Mesenchymal stem cell (in vitro differentiated cells and primary cell): ENCODE measurements at regions not wholly inside any gene's neighbourhood (a gene's known extent, or its start where the extent isn't known, plus 50 kb on each side); places are given as distances from the start of the nearest gene placed in this dataset.

Experiments
- DNase-seq: peaks from one replicate; pipeline ENCODE4 v3.0.0-alpha.2; 2013
- H2AFZ ChIP-seq: one replicate; pipeline ENCODE4 v1.6.1; 2013; ENCODE audit warnings: low read depth, mild to moderate bottlenecking, control low read depth, inconsistent platforms, low read length, moderate library complexity
- H2AK5ac ChIP-seq: 2 replicates; pipeline ENCODE4 v1.6.1; 2013; ENCODE audit warnings: low read length, moderate library complexity, mild to moderate bottlenecking, inconsistent platforms; ENCODE audit not compliant: severe bottlenecking
- H2BK120ac ChIP-seq: one replicate; pipeline ENCODE4 v1.6.1; 2013; ENCODE audit warnings: low read depth, mild to moderate bottlenecking, inconsistent platforms, low read length, moderate library complexity
- H2BK12ac ChIP-seq, 2 experiments: one replicate each; pipeline ENCODE4 v1.6.1; 2013; ENCODE audit warnings: inconsistent platforms in 2 of 2, low read length in 2 of 2, mild to moderate bottlenecking in 2 of 2, moderate library complexity in 2 of 2, control low read depth in 1 of 2
- H2BK15ac ChIP-seq: one replicate; pipeline ENCODE4 v1.6.1; 2013; ENCODE audit warnings: mild to moderate bottlenecking, low read depth, inconsistent platforms; ENCODE audit not compliant: poor library complexity, severe bottlenecking
- H2BK5ac ChIP-seq: 2 replicates; pipeline ENCODE4 v1.6.1; 2013; ENCODE audit warnings: low read depth, mild to moderate bottlenecking, low read length, control low read depth, inconsistent platforms; ENCODE audit not compliant: poor library complexity, severe bottlenecking
- H3K14ac ChIP-seq, 2 experiments: one replicate each; pipeline ENCODE4 v1.6.1; 2013; ENCODE audit warnings: inconsistent platforms in 2 of 2, low read length in 2 of 2, control low read depth in 1 of 2, mild to moderate bottlenecking in 1 of 2, moderate library complexity in 1 of 2
- H3K18ac ChIP-seq, 2 experiments: one replicate each; pipeline ENCODE4 v1.6.1; 2013; ENCODE audit warnings: inconsistent platforms in 2 of 2, low read length in 2 of 2, control low read depth in 1 of 2, low read depth in 1 of 2, mild to moderate bottlenecking in 1 of 2
- H3K23ac ChIP-seq, 2 experiments: one replicate each; pipeline ENCODE4 v1.6.1; 2013; ENCODE audit warnings: inconsistent platforms in 2 of 2, low read length in 2 of 2, mild to moderate bottlenecking in 2 of 2, moderate library complexity in 2 of 2, control low read depth in 1 of 2
- H3K27ac ChIP-seq: 2 replicates; pipeline ENCODE4 v1.5.1; 2013; ENCODE audit warnings: mild to moderate bottlenecking, moderate library complexity, low read length, control low read depth, inconsistent platforms; ENCODE audit not compliant: poor library complexity, severe bottlenecking
- H3K27me3 ChIP-seq, 2 experiments: 2 replicates each; pipeline versions ENCODE4 v1.6.1 to v1.7.0; 2013; ENCODE audit warnings: low read length in 2 of 2, mild to moderate bottlenecking in 2 of 2, moderate library complexity in 2 of 2, control low read depth in 1 of 2, inconsistent platforms in 1 of 2; ENCODE audit not compliant: control insufficient read depth in 1 of 2, insufficient read depth in 1 of 2
- H3K36me3 ChIP-seq, 2 experiments: 2 replicates each; pipeline versions ENCODE4 v1.6.1 to v1.7.0; 2013; ENCODE audit warnings: low read length in 2 of 2, control low read depth in 1 of 2, inconsistent platforms in 1 of 2, low read depth in 1 of 2, mild to moderate bottlenecking in 1 of 2; ENCODE audit not compliant: insufficient read depth in 2 of 2, control insufficient read depth in 1 of 2
- H3K4ac ChIP-seq, 2 experiments: one replicate each; pipeline ENCODE4 v1.6.1; 2013; ENCODE audit warnings: inconsistent platforms in 2 of 2, low read length in 2 of 2, mild to moderate bottlenecking in 2 of 2, moderate library complexity in 2 of 2, control low read depth in 1 of 2, low read depth in 1 of 2
- H3K4me1 ChIP-seq: 2 replicates; pipeline ENCODE4 v1.6.1; 2013; ENCODE audit warnings: low read depth, low read length, control low read depth; ENCODE audit not compliant: control insufficient read depth, insufficient read depth
- H3K4me2 ChIP-seq: 2 replicates; pipeline ENCODE4 v1.6.1; 2013; ENCODE audit warnings: low read length, mild to moderate bottlenecking, inconsistent platforms; ENCODE audit not compliant: poor library complexity, severe bottlenecking
- H3K4me3 ChIP-seq, 2 experiments: 2 replicates each; pipeline versions ENCODE4 v1.5.1 to v1.7.0; 2013; ENCODE audit warnings: low read length in 2 of 2, mild to moderate bottlenecking in 2 of 2, control low read depth in 1 of 2, low read depth in 1 of 2; ENCODE audit not compliant: insufficient read depth in 1 of 2
- H3K79me1 ChIP-seq: replicated peaks from 2 replicates; pipeline ENCODE4 v1.6.1; 2013; ENCODE audit warnings: mild to moderate bottlenecking, control low read depth, low read length, inconsistent platforms; ENCODE audit not compliant: poor library complexity, severe bottlenecking
- H3K9ac ChIP-seq: 2 replicates; pipeline ENCODE4 v1.7.0; 2013; ENCODE audit warnings: mild to moderate bottlenecking, low read length, moderate library complexity
- H3K9me3 ChIP-seq: 2 replicates; pipeline ENCODE4 v1.7.0; 2013; ENCODE audit warnings: mild to moderate bottlenecking, low read length; ENCODE audit not compliant: control insufficient read depth
- H4K8ac ChIP-seq: one replicate; pipeline ENCODE4 v1.6.1; 2013; ENCODE audit warnings: inconsistent platforms, mild to moderate bottlenecking, low read length, moderate library complexity
- H4K91ac ChIP-seq: one replicate; pipeline ENCODE4 v1.6.1; 2013; ENCODE audit warnings: mild to moderate bottlenecking, low read length, inconsistent platforms
- WGBS: methylation state at CpG from one replicate; pipeline ENCODE4 v1.1.7; 2013; ENCODE audit warnings: mixed read lengths; 5-methylcytosine and 5-hydroxymethylcytosine counted together

DNA sequence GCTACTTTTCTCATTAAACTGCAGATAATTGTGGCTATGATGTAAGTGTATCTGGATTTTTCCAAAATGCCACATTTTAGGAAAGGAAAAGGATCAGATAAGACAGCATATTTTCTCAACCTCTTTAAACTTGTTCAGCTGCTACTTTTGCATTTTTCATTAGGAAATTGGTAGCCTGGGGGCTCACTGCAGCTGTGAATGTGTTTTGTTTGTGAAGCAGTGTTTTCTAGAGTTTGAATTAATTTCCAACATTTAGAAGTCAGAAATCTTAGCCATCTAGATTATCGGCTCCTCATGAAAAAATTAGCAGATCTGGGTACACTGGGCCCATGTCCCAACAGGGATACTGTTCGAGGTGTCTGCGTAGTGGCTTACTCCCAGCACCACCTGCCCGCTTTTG is 56.3 kb upstream of the ZDBF2 start:
- WGBS: 98% methylated on average over 4 of the region's 4 CpGs
- no peak overlapping the region for H2BK120ac ChIP-seq
- no peak overlapping the region for H4K8ac ChIP-seq
- H2BK12ac ChIP-seq: no peak overlapping the region
- H3K18ac ChIP-seq: no peak overlapping the region
- H4K91ac ChIP-seq: no peak overlapping the region
- H3K4me2 ChIP-seq: no peak overlapping the region
- H3K36me3 ChIP-seq: no peaks in the 10 kb centered on the region
- no peak for DNase-seq
- no peak overlapping the region for H2AK5ac ChIP-seq
- H3K27ac ChIP-seq: no peak overlapping the region
- no peaks in the 10 kb centered on the region for H3K4me1 ChIP-seq
- H2AFZ ChIP-seq: no peak overlapping the region
- H2BK5ac ChIP-seq: no peak overlapping the region
- H3K79me1 ChIP-seq: no peaks in the 10 kb centered on the region
- H3K9ac ChIP-seq: no peak overlapping the region
- H3K27me3 ChIP-seq: no peaks in the 10 kb centered on the region
- H3K23ac ChIP-seq: no peak overlapping the region
- peak overlapping the region; percentile 67 for H2BK15ac ChIP-seq
- H3K14ac ChIP-seq: no peak overlapping the region
- H3K4ac ChIP-seq: no peak overlapping the region
- H3K9me3 ChIP-seq: no peaks in the 10 kb centered on the region
- no peak overlapping the region for H3K4me3 ChIP-seq

DNA sequence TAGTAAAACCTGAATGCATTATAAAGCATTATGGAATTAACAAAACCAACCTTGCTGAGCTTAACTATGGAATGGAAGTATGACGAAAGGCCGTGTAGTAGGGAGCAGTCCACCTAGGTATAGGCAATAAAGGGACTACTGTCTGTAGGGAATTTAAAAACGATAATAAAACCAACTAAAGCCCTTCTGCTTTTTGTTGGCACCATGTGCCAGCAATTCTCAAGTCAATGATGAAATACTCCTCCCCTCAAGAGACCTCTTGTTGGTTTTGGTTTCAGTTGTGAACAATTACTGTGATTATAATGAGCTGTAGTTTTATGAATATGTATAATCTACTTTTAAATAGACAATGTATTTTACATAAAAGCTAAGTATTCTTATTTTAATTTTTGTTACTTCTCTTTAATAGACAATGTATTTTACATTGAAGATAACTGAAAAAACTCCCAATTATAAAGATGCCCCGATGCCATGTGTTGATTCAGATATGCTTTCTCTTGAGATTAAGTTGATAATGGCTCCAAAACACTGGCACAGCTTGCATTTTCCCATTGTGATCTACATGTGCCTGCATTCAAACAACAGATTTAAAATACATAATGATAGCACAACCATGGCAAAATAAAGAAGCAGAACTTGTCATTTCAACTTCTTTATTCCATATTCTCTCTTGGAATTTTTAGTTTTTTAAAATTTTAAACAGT is 55.5 kb upstream of the ZDBF2 start:
- Histone ChIP-seq H2BK120ac (no peak overlapping the region), H3K4me2 (no peak overlapping the region), H3K9me3 (no peaks in the 10 kb centered on the region), H3K4me1 (no peaks in the 10 kb centered on the region), H2AFZ (no peak overlapping the region), H3K4me3 (no peak overlapping the region), H3K4ac (no peak overlapping the region), H2BK15ac (no peak overlapping the region), H3K14ac (no peak overlapping the region), H2AK5ac (no peak overlapping the region), H2BK5ac (no peak overlapping the region), H3K18ac (no peak overlapping the region), H3K23ac (no peak overlapping the region), H3K36me3 (no peaks in the 10 kb centered on the region), H4K8ac (no peak overlapping the region), H2BK12ac (no peak overlapping the region), H3K9ac (no peak overlapping the region), H3K27me3 (no peaks in the 10 kb centered on the region), H4K91ac (no peak overlapping the region), H3K27ac (no peak overlapping the region), H3K79me1 (no peaks in the 10 kb centered on the region)
- WGBS: 100% methylated on average over 2 of the region's 4 CpGs
- DNase-seq: no peak

DNA sequence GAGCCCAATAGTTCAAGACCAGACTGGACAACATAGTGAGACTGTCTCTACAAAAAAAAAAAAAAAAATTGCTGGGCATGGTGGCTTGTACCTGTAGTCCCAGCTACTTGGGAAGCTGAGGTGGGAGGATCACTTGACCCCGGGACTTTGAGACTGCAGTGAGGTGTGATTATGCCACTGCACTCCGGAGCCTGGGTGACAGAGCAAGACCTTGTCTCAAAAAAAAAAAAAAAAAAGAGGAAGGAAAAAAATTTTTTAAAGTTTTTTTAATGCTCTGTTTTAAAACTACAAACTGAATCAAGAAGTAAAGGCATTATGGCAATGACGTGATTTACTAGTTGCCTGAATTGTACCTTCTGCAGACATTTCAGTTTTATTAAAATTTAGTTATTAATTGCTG is 54.5 kb upstream of the ZDBF2 start:
- Histone ChIP-seq H3K23ac (no peak overlapping the region), H3K36me3 (no peaks in the 10 kb centered on the region), H3K27ac (no peak overlapping the region), H4K91ac (no peak overlapping the region), H3K9me3 (no peaks in the 10 kb centered on the region), H3K4ac (no peak overlapping the region), H3K27me3 (no peaks in the 10 kb centered on the region), H3K4me1 (no peaks in the 10 kb centered on the region), H2AK5ac (no peak overlapping the region), H2BK120ac (no peak overlapping the region), H3K9ac (no peak overlapping the region), H3K18ac (no peak overlapping the region), H2AFZ (no peak overlapping the region), H3K14ac (no peak overlapping the region), H4K8ac (no peak overlapping the region), H2BK15ac (no peak overlapping the region), H2BK12ac (no peak overlapping the region), H2BK5ac (no peak overlapping the region), H3K4me3 (no peak overlapping the region), H3K4me2 (no peak overlapping the region), H3K79me1 (no peaks in the 10 kb centered on the region)
- no peak for DNase-seq
- 8% methylated on average over 1 of the region's 3 CpGs for WGBS

DNA sequence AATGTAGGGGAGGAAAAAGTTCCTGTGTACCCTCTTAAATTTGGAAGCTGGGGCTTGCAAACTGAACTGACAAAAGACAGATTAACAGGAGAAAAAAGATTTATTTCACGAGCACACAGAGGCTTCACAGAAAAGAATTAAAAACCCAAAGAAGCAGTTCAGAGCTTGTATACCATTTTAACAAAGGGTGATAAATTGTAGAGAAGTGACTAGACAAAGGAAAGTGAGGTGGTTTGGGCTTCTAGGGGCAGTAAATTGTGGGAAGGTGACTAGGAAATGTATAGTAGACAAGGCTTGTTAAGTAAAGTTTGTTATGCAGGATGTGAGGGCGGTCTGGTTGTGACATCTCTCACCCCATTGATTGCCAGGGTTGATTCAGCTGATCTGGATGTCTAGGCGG is 53.5 kb upstream of the ZDBF2 start:
- Histone ChIP-seq H3K79me1 (no peaks in the 10 kb centered on the region), H4K8ac (no peak overlapping the region), H2BK15ac (no peak overlapping the region), H3K4ac (no peak overlapping the region), H3K9me3 (no peaks in the 10 kb centered on the region), H2BK120ac (no peak overlapping the region), H3K36me3 (no peaks in the 10 kb centered on the region), H3K4me1 (no peaks in the 10 kb centered on the region), H3K18ac (no peak overlapping the region), H2AFZ (no peak overlapping the region), H2BK12ac (no peak overlapping the region), H3K4me3 (no peak overlapping the region), H3K14ac (no peak overlapping the region), H4K91ac (no peak overlapping the region), H3K9ac (no peak overlapping the region), H3K4me2 (no peak overlapping the region), H2AK5ac (no peak overlapping the region), H2BK5ac (no peak overlapping the region), H3K27ac (no peak overlapping the region), H3K27me3 (no peaks in the 10 kb centered on the region), H3K23ac (no peak overlapping the region)
- no peak for DNase-seq
- 67% methylated on average over 2 of the region's 3 CpGs for WGBS
